ENCODE measurements at regions not wholly inside any gene's neighbourhood (a gene's known extent, or its start where the extent isn't known, plus 50 kb on each side); places are given as distances from the start of the nearest gene placed in this dataset.

- TF ChIP-seq CTCF (conservative IDR thresholded peaks at IDR 0.05) (no peak), ZFX (IDR thresholded peaks at IDR 0.05) (no peak)
These were observed 80.3 kb upstream of the CREB5 start for GRCh38 chr7:28332046-28332445.

Measured in C4-2B (cell line).